ENCODE measurements at regions not wholly inside any gene's neighbourhood (a gene's known extent, or its start where the extent isn't known, plus 50 kb on each side); places are given as distances from the start of the nearest gene placed in this dataset.

DNA sequence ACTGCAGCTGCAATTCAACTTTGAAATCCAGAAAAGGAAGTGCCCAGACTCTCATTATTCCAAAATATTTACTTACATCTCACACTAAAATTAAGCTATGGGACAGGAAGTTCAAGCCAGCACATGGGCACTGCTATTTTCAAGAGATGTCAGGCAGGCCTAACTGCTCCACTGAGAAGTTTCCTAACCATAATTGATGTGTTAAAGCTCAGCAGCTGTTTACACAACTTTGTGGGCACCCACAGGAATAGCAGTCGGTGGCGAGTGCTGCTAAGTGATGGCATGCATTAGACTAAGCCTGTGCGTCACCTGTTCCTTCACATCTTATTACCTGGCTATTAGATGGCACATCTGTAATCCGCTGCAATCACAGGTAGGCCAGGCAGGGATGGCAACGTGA lies 303.3 kb upstream of the DAB1 start:
- no peak for DNase-seq (ENCODE audit: low read depth in 2 of 2)

DNA sequence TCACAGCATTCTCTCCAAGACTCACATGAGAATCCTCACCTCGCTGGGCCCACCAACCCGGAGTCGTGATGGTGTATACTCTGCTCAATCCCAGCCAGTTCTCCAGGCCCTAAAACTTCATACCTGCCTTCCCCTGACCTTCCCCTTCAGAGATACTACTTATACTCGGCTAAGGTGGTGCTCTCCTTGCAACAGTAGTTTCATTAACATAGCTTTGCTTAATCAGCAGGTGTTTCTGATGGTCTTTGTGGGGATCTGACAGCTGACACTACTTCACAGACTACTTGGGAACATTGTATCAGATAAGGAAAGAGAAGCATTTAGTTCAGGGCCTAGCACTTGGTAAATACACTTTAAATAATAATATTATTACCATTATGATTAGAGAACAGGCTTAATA lies 301.5 kb upstream of the DAB1 start:
- no peak for DNase-seq (ENCODE audit: low read depth in 2 of 2)

DNA sequence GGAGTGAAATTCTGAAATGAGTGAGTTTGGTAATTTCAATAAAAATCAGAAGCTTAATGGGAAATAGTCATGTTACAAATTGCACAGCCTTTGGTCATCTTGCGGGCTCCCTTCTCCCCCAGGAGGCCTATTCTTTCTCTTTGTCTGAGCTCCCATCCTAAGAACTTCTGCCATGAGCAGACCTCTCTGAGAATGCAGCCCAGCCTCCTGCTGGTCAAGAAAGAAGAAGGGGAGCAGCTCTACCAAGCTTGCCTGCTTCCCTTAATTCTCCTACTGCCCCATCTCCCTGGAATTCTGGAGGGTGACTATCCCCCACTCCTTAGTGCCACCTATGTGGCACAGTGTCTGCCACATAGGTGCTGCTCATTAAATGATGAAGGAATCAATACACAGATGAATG lies 300.7 kb upstream of the DAB1 start:
- no peak for DNase-seq (ENCODE audit: low read depth in 2 of 2)

DNA sequence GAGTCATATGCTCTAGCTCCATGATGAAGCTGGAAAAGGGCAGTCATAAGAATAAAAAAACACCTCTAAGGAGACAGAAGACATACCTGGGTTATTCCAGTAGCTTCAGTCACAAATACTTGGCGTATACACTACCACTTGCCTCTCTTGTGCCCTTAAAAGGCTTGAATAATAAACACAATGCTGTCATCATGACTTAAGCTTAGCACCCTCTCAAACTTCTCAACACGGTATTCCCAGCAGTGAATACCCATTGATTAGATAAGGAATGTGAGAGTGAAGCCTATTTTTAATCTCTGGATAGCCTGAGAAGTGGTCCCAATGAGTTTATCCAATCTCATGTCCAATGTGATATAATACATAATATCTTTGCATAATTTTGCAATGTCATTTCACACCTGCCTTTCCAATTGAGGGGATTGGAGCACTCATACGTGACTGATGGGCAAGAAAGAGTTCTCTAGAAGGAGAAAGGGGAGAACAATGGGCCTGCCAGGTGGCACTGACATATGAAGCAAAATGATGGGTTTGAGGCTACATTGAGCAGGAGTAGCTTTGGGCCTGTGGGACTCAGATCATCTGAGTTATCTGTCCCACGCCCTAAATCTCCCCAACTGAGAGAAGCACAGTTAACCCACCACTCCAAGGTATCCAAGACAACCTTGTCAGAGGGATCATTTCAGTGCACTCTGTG lies 298.6 kb upstream of the DAB1 start:
- no peak for DNase-seq (ENCODE audit: low read depth in 2 of 2)

GRCh38 chr1:57721001-57721400 lies 297.1 kb upstream of the DAB1 start:
- no peak for DNase-seq (ENCODE audit: low read depth in 2 of 2)

DNA sequence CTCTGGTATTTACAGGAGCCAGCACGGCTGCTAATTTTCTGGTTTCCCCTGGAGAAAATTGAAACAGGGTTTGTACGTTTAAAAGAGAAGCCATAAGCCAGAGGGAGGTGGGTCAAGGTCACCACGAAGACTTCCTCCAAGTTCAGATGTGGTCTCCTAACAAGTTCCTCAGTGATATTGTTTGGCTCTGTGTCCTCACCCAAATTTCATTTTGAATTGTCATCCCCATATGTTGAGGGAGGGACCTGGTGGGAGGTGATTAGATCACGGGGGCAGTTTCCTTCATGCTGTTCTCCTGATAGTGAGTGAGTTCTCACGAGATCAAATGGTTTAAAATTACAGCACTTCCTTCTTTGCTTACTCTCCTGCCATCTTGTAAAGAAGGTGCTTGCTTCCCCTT lies 295.4 kb upstream of the DAB1 start:
- no peak for DNase-seq (ENCODE audit: low read depth in 2 of 2)

GRCh38 chr1:57713501-57713900 lies 289.6 kb upstream of the DAB1 start:
- no peak for DNase-seq (ENCODE audit: low read depth in 2 of 2)

DNA sequence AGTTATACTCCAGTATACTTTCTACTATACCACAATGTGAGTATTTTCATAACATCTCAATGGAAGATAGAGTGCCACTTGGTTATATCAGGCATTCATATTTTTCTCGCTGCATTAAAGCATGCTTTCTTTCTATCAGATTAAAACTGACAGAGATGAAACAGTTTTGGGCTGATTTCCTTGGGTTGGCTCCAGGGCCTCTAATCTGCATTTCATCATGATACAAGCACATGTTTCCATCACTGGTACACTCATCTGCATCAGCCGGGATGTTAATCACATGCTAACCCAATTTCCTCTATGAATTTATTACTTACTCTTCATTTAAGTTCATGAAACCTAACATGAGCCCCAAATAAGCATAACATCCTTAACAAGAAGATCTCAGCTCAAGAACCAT lies 289.0 kb upstream of the DAB1 start:
- no peak for DNase-seq (ENCODE audit: low read depth in 2 of 2)

DNA sequence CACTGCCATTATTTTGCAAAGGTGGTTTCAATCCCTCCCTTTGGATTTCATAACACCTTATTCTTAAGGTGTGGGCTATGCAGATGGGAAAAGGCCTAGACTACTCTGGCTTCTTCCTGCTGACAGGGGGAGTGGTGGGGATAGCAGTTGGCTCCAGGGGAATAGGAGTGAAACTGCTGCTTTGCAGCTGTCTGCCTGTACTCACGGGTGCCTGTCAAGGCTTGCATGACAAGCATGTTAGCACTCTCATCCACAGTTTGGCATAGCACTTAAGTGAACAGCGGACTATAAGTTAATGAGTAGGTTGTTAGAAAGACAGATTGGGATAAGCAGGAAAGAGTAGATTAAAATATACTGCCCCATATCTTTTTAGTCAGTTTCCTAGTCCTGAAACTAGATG lies 287.5 kb upstream of the DAB1 start:
- no peak for DNase-seq (ENCODE audit: low read depth in 2 of 2)

DNA sequence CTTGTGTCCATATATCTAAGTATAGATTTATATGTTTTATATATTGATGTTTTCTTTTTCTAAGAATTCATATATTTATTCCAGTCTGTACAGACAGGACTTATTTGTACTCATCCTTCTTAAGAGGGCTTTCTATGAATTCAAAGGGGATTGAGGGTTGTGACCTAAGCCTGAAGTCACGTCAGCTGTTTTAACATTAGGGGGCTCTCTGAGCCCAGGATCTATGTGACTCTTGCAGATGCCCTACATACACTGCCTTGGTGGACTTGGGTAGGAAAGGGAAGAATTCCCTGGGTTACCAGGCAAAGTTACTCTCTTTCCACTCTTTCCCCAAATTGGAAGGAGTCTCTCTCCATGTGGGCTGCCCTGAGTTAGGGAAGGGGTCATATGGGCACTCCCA lies 283.8 kb upstream of the DAB1 start:
- DNase-seq (ENCODE audit: low read depth in 2 of 2): no peak

- DNase-seq (ENCODE audit: low read depth in 2 of 2): no peak
Observed at GRCh38 chr1:57704811-57705210, 281.0 kb upstream of the DAB1 start.

DNA sequence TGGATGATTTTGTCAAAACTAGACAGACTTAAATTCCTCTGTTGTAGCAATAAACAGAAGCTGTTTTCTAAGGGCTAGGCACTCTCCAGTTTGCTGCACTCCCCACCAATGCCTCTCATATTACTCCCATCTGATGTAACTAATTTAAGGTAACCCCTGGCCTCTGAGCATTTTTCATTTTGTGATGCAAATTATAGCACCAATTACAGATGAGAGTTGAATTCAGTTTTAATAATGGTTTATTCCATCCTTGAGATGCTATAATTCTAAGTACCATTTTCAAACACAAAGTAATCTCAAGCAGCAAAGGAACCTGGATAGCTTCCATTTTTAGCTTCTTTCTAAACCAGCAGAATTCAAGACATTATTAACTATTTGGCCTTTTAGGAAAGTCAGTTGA lies 280.4 kb upstream of the DAB1 start:
- no peak for DNase-seq (ENCODE audit: low read depth in 2 of 2)

- no peak for DNase-seq (ENCODE audit: low read depth in 2 of 2)
Observed at GRCh38 chr1:57696904-57697303, 273.0 kb upstream of the DAB1 start.

DNA sequence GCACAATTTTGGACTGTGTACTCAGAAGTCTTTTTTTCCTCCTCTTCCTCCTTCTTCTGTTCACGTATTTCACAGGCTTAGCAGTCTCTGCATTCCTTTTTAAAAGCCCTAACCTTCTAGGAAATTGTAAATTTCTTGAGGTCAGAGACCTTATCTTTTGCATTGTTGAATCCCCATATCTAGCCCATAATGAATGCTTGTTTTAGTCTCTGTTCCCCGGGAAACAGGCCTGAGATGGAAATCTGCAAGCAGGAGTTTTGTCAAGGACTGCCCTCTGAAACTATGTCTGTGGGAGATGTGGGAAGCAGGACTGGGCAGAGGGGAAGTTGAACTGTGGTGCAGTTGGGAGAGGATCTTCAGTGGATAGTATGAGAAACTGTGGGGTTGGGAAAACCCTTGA lies 272.2 kb upstream of the DAB1 start:
- DNase-seq (ENCODE audit: low read depth in 2 of 2): no peak

GRCh38 chr1:57686306-57686705 lies 262.4 kb upstream of the DAB1 start:
- DNase-seq (ENCODE audit: low read depth in 2 of 2): no peak

DNA sequence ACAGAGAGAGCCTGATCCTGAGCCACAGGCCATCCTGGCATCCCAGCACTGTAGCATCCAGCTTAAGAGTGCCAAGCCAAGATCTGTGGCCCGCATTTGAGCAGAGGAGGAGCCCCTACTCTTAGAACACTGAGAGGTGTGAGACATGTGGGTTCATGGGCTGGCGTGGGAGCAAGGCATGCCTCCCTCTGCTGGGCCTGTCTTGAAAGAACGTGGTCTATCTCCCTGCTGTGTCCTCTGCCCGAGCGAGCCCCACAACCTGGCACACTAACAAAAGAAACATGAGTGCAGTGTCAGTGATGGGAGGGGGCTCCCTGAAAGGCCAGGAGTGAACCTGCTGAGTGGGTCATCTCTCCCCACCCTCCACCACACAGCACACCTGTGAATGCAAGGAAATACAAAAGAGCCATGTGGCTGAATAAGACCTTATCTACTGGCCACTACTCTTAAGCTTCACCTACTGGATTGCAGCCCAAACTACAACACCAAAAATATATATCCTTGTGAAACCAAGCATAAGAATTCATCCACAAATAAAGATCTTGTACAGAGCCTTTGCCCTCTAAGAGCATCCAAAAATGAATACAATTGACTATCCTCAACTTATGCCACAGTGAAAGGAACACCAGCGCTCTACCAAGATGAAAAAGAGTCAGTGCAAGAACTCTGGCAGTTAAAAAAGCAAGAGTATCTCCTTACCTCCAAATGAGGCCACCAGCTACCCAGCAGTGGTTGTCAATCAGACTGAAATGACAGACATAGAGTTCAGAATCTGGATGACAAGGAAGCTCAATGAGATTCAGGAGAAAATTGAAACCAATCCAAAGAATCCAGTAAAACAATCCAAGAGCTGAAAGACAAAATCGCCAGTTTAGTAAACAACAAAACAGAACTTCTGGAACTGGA lies 259.4 kb upstream of the DAB1 start:
- no peak for DNase-seq (ENCODE audit: low read depth in 2 of 2)

GRCh38 chr1:57678138-57678537 lies 254.3 kb upstream of the DAB1 start:
- DNase-seq (ENCODE audit: low read depth in 2 of 2): no peak

DNA sequence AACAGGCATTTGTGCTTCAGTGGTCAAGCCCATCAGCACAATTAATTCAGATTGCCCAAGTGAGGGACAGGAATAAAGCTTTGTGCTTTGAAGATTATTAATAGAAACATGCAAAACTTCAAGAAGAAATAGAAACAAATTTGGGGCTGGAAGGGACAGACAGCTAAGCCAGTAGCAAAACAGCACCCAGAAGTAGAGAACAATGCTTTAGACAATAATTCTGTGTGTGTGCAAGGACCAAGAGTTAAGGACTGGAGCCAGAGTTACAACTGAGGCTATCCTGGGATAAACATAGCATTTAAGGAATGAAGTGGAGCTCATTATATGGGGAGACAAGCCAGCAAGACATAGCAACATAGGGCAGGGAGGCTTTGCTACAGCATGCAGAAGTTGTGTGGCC lies 251.9 kb upstream of the DAB1 start:
- DNase-seq (ENCODE audit: low read depth in 2 of 2): no peak

GRCh38 chr1:57674801-57675200 lies 250.9 kb upstream of the DAB1 start:
- DNase-seq (ENCODE audit: low read depth in 2 of 2): no peak

- DNase-seq (ENCODE audit: low read depth in 2 of 2): no peak
Observed at GRCh38 chr1:57672346-57673140, 248.7 kb upstream of the DAB1 start.

DNA sequence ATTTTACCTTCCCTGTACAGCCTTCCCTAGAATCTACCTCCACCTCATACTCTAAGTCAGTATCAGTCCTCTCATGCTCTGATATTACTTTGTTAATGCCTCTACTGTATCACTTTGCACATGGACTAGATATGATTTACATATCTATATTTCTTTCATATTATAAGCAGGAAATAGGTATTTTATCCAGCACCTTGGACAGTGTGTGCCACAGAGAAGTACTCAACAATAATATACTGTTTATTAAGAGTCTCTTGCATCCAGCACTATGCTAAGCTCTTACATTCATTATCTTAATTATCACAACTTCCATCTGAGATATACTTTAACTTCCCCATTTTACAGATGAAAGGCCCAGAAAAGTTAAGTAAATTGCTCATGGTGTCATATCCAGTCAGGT lies 247.9 kb upstream of the DAB1 start:
- no peak for DNase-seq (ENCODE audit: low read depth in 2 of 2)

DNA sequence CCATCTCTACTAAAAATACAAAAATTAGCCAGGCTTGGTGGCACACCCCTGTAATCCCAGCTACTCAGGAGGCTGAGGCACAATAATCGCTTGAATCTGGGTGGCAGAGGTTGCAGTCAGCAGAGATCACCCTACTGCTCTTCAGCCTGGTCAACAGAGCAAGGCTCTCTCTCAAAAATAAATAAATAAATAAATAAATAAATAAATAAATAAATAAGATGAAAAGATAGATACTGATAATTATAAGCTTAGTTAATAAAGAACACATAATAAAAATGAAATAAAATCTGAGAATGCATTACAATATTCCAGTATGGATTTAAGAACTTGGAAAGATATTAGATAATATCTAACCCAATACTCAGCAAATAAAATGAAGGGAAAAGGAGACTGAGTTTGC lies 235.9 kb upstream of the DAB1 start:
- DNase-seq (ENCODE audit: low read depth in 2 of 2): no peak

- DNase-seq (ENCODE audit: low read depth in 2 of 2): no peak
Observed at GRCh38 chr1:57655161-57655560, 231.3 kb upstream of the DAB1 start.
